HepG2 (cell line): ENCODE measurements at regions not wholly inside any gene's neighbourhood (a gene's known extent, or its start where the extent isn't known, plus 50 kb on each side); places are given as distances from the start of the nearest gene placed in this dataset.

ENCODE experiments used
- FOXP1 ChIP-seq, 2 experiments: fragments of 450-650 bp in 1 of 2; IDR thresholded peaks; 2 replicates each; pipeline ENCODE4 v1.6.1; 2017 to 2018; ENCODE audit warnings: antibody characterized with exemption in 1 of 2
- MTF2 ChIP-seq: sonication (generic); formaldehyde crosslinking; IDR thresholded peaks from 2 replicates; pipeline ENCODE4 v1.5.0; 2020; ENCODE audit warnings: missing genetic modification reagents, borderline replicate concordance
- NBN ChIP-seq: fragments of 450-650 bp; conservative IDR thresholded peaks from 2 replicates; pipeline ENCODE4 v1.6.1; 2017
- NCOA2 ChIP-seq: sonication (generic); formaldehyde crosslinking; IDR thresholded peaks from 2 replicates; pipeline ENCODE4 v1.8.0; 2022; ENCODE audit warnings: inconsistent platforms
- PITX1 ChIP-seq: sonication (generic); formaldehyde crosslinking; IDR thresholded peaks from 2 replicates; pipeline ENCODE4 v1.5.1; 2020; ENCODE audit warnings: mild to moderate bottlenecking, missing genetic modification reagents
- RBM39 ChIP-seq: fragments of 200-400 bp; formaldehyde crosslinking; IDR thresholded peaks from one replicate; pipeline ENCODE4 v1.6.1; 2018; ENCODE audit warnings: antibody characterized with exemption, mild to moderate bottlenecking, low read depth, low read length; ENCODE audit not compliant: poor library complexity, severe bottlenecking
- SMC3 ChIP-seq: IDR thresholded peaks from 2 replicates; pipeline ENCODE4 v1.6.1; 2011; ENCODE audit warnings: low read length, improper control_type of control experiment
- TF ChIP-seq, protein P1 (sequence below): sonication (generic); formaldehyde crosslinking; IDR thresholded peaks from 2 replicates; pipeline ENCODE4 v1.4.0; 2020; ENCODE audit warnings: missing genetic modification reagents
- TF ChIP-seq, protein P2 (sequence below): sonication (generic); formaldehyde crosslinking; IDR thresholded peaks from 2 replicates; pipeline ENCODE4 v1.5.0; 2020; ENCODE audit warnings: mild to moderate bottlenecking, missing genetic modification reagents, moderate library complexity
- TF ChIP-seq, protein P3 (sequence below): IDR thresholded peaks from 2 replicates; pipeline ENCODE4 v1.6.1; 2016; ENCODE audit warnings: low read depth
- TF ChIP-seq, protein P4 (sequence below): sonication (generic); formaldehyde crosslinking; IDR thresholded peaks from 2 replicates; pipeline ENCODE4 v1.8.0; 2022; ENCODE audit warnings: mild to moderate bottlenecking, missing genetic modification reagents
- TF ChIP-seq, protein P5 (sequence below): sonication (generic); formaldehyde crosslinking; IDR thresholded peaks from 2 replicates; pipeline ENCODE4 v1.5.0; 2020; ENCODE audit warnings: mild to moderate bottlenecking, missing genetic modification reagents, borderline replicate concordance

DNA sequence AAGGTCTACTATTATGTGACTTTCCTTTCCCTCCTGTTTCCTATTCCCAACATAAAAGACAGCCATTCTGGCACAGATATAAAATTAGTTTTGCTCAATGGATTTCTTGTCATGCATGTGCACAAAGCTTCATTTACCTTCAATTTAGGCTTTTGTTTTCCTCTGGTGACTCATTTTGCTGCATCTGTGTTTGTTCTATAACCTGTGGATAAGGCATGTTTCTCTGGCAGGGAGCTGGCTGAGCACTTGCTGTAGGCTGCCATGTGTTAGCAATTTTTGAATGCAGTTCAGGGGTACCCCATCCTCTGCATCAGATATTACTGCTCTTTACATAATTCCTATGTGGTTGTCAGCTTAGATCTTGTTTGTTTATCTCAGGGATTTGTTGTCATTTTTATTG is 202.8 kb upstream of the GRID2 start:
- TF ChIP-seq RBM39 (no peak), FOXP1 (IDR thresholded peaks at IDR 0.05) (no peak), FOXP1 (CRISPR knock-in tag; IDR thresholded peaks at IDR 0.05) (no peak), NBN (no peak), SMC3 (no peak), NCOA2 (no peak), MTF2 (CRISPR knock-in tag) (no peak), PITX1 (no peak)
- TF ChIP-seq, protein P1, sequence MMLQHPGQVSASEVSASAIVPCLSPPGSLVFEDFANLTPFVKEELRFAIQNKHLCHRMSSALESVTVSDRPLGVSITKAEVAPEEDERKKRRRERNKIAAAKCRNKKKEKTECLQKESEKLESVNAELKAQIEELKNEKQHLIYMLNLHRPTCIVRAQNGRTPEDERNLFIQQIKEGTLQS (CRISPR knock-in tag): no peak
- TF ChIP-seq, protein P2, sequence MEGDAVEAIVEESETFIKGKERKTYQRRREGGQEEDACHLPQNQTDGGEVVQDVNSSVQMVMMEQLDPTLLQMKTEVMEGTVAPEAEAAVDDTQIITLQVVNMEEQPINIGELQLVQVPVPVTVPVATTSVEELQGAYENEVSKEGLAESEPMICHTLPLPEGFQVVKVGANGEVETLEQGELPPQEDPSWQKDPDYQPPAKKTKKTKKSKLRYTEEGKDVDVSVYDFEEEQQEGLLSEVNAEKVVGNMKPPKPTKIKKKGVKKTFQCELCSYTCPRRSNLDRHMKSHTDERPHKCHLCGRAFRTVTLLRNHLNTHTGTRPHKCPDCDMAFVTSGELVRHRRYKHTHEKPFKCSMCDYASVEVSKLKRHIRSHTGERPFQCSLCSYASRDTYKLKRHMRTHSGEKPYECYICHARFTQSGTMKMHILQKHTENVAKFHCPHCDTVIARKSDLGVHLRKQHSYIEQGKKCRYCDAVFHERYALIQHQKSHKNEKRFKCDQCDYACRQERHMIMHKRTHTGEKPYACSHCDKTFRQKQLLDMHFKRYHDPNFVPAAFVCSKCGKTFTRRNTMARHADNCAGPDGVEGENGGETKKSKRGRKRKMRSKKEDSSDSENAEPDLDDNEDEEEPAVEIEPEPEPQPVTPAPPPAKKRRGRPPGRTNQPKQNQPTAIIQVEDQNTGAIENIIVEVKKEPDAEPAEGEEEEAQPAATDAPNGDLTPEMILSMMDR (CRISPR knock-in tag): no peak
- TF ChIP-seq, protein P3, sequence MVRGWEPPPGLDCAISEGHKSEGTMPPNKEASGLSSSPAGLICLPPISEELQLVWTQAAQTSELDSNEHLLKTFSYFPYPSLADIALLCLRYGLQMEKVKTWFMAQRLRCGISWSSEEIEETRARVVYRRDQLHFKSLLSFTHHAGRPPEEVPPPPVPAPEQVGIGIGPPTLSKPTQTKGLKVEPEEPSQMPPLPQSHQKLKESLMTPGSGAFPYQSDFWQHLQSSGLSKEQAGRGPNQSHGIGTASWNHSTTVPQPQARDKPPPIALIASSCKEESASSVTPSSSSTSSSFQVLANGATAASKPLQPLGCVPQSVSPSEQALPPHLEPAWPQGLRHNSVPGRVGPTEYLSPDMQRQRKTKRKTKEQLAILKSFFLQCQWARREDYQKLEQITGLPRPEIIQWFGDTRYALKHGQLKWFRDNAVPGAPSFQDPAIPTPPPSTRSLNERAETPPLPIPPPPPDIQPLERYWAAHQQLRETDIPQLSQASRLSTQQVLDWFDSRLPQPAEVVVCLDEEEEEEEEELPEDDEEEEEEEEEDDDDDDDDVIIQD (CRISPR knock-in tag): no peak
- TF ChIP-seq, protein P4, sequence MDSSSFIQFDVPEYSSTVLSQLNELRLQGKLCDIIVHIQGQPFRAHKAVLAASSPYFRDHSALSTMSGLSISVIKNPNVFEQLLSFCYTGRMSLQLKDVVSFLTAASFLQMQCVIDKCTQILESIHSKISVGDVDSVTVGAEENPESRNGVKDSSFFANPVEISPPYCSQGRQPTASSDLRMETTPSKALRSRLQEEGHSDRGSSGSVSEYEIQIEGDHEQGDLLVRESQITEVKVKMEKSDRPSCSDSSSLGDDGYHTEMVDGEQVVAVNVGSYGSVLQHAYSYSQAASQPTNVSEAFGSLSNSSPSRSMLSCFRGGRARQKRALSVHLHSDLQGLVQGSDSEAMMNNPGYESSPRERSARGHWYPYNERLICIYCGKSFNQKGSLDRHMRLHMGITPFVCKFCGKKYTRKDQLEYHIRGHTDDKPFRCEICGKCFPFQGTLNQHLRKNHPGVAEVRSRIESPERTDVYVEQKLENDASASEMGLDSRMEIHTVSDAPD (CRISPR knock-in tag): no peak
- TF ChIP-seq, protein P5, sequence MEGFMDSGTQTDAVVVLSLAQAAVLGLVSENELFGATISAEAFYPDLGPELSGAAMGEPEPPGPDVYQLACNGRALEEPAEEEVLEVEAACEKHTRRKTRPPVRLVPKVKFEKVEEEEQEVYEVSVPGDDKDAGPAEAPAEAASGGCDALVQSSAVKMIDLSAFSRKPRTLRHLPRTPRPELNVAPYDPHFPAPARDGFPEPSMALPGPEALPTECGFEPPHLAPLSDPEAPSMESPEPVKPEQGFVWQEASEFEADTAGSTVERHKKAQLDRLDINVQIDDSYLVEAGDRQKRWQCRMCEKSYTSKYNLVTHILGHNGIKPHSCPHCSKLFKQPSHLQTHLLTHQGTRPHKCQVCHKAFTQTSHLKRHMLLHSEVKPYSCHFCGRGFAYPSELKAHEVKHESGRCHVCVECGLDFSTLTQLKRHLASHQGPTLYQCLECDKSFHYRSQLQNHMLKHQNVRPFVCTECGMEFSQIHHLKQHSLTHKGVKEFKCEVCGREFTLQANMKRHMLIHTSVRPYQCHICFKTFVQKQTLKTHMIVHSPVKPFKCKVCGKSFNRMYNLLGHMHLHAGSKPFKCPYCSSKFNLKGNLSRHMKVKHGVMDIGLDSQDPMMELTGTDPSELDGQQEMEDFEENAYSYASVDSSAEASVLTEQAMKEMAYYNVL (CRISPR knock-in tag): no peak
